ENCODE measurements at regions not wholly inside any gene's neighbourhood (a gene's known extent, or its start where the extent isn't known, plus 50 kb on each side); places are given as distances from the start of the nearest gene placed in this dataset.

GRCh38 chr1:214898718-214899117 is 183.8 kb upstream of the KCNK2 start:
- TF ChIP-seq, protein P1, sequence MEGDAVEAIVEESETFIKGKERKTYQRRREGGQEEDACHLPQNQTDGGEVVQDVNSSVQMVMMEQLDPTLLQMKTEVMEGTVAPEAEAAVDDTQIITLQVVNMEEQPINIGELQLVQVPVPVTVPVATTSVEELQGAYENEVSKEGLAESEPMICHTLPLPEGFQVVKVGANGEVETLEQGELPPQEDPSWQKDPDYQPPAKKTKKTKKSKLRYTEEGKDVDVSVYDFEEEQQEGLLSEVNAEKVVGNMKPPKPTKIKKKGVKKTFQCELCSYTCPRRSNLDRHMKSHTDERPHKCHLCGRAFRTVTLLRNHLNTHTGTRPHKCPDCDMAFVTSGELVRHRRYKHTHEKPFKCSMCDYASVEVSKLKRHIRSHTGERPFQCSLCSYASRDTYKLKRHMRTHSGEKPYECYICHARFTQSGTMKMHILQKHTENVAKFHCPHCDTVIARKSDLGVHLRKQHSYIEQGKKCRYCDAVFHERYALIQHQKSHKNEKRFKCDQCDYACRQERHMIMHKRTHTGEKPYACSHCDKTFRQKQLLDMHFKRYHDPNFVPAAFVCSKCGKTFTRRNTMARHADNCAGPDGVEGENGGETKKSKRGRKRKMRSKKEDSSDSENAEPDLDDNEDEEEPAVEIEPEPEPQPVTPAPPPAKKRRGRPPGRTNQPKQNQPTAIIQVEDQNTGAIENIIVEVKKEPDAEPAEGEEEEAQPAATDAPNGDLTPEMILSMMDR (IDR thresholded peaks at IDR 0.05; ENCODE audit: low read depth, low read length, missing input control), result no peak
- TF ChIP-seq RAD21 (IDR thresholded peaks at IDR 0.05), result no peak
- TF ChIP-seq RXRA (IDR thresholded peaks at IDR 0.05), result no peak
- TF ChIP-seq REST (IDR thresholded peaks at IDR 0.05), result no peak
- no peak for TF ChIP-seq YY1 (IDR thresholded peaks at IDR 0.05)

Data from liver (tissue), 3 donors.